Body of pancreas (tissue), 4 donors: ENCODE measurements at regions not wholly inside any gene's neighbourhood (a gene's known extent, or its start where the extent isn't known, plus 50 kb on each side); places are given as distances from the start of the nearest gene placed in this dataset.

ENCODE experiments used
- ATAC-seq: fragments of 150-250 bp; one replicate; pipeline ENCODE4 v1.9.1; 2016
- DNase-seq, 4 donors: peaks; one replicate each; pipeline ENCODE4 v3.0.0-alpha.2; 2019
- H3K27ac ChIP-seq, 4 donors: fragments of 200-600 bp; sonication (generic); 1 replicate in 3 of 4; 2 replicates in 1 of 4; pipeline versions ENCODE4 v1.5.1 to v1.6.1; 2016 to 2019; ENCODE audit warnings: mild to moderate bottlenecking in 1 of 4, mixed read lengths in 1 of 4, moderate library complexity in 1 of 4
- H3K27me3 ChIP-seq, 2 donors: fragments of 200-600 bp; sonication (generic); one replicate each; pipeline ENCODE4 v1.6.0; 2016; ENCODE audit warnings: mild to moderate bottlenecking in 1 of 2
- H3K36me3 ChIP-seq, 2 donors: fragments of 200-600 bp; sonication (generic); replicated peaks in 1 of 2; 2 replicates each; pipeline ENCODE4 v1.5.1; 2016; ENCODE audit warnings: low read depth in 2 of 2; ENCODE audit not compliant: insufficient read depth in 1 of 2
- H3K4me1 ChIP-seq: fragments of 200-600 bp; sonication (generic); one replicate; pipeline ENCODE4 v1.6.0; 2016
- H3K4me3 ChIP-seq, 2 donors: fragments of 200-600 bp; sonication (generic); 1 replicate in 1 of 2; 2 replicates in 1 of 2; pipeline ENCODE4 v1.5.1; 2016 to 2019
- H3K9me3 ChIP-seq, 3 donors: fragments of 200-600 bp; sonication (generic); 1 replicate in 2 of 3; 2 replicates in 1 of 3; pipeline ENCODE4 v1.5.1; 2016
- POLR2A ChIP-seq, 3 donors: fragments of 450-650 bp; IDR thresholded peaks; one replicate each; pipeline ENCODE4 v1.6.1; 2016; ENCODE audit warnings: antibody characterized with exemption in 3 of 3, mild to moderate bottlenecking in 2 of 3
- WGBS, 2 donors: methylation state at CpG; one replicate each; pipeline ENCODE4 v1.1.5; 2017; 5-methylcytosine and 5-hydroxymethylcytosine counted together
- intact Hi-C: fragments of 100-400 bp; cut with DNase I; formaldehyde crosslinking; loops from one replicate; pipeline ENCODE4 v1.15.1; 2023
- TF ChIP-seq, protein P1 (sequence below), 7 experiments: fragments of 450-650 bp in 4 of 7; fragments of 200-600 bp in 3 of 7; sonication (generic) in 3 of 7; IDR thresholded peaks; one replicate each; pipeline ENCODE4 v1.5.1; 2016 to 2019; ENCODE audit warnings: antibody characterized with exemption in 7 of 7

DNA sequence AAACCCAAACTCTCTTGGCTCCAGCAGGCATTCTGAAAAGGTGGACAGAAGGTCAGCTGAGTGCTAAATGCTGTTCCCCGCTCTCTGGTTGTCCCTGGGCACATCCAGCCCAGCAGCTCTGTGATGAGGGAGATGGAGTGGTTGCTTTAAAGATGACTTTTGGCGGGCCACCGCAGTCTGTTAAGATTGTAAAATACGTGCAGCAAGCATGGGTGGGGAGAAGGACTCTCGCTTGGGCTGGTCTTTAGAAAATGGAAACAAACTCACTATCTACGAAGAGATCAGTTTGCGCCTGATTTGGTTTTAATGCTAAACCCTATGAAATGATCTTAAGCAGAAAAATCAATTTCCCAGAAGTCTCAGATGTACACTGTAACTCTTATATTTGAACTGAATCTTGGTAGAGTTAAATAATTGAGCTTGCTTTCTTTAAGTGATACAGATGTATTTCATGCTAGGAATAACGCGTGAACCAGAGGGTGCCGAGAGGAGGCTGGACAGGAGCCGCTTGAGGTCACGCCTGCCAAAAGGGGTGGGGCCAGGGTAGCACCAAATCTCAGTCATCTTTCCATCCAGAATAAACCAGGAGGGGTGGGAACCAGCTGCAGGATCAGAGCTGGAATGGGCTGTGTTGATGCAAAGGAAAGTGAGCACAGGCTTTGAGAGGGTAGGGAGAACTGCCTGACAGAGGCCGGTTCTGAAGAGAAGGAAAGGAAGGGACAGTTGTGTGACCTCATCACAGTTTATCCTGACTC lies 170.2 kb upstream of the MKI67 start:
- Histone ChIP-seq H3K27me3 (no peaks in the 10 kb centered on the region), H3K27ac (no peak overlapping the region), H3K4me3 (no peak overlapping the region), H3K4me1 (no peaks in the 10 kb centered on the region), H3K9me3 (no peaks in the 10 kb centered on the region), H3K36me3 (no peaks in the 10 kb centered on the region)
- ATAC-seq (no peak), DNase-seq (no peak)
- intact Hi-C loops: no loop called here
- 65 to 67% methylated on average over 13 of the region's 13 CpGs for WGBS, 2 donors
- no peak for TF ChIP-seq POLR2A (IDR thresholded peaks at IDR 0.05)
- TF ChIP-seq, protein P1, sequence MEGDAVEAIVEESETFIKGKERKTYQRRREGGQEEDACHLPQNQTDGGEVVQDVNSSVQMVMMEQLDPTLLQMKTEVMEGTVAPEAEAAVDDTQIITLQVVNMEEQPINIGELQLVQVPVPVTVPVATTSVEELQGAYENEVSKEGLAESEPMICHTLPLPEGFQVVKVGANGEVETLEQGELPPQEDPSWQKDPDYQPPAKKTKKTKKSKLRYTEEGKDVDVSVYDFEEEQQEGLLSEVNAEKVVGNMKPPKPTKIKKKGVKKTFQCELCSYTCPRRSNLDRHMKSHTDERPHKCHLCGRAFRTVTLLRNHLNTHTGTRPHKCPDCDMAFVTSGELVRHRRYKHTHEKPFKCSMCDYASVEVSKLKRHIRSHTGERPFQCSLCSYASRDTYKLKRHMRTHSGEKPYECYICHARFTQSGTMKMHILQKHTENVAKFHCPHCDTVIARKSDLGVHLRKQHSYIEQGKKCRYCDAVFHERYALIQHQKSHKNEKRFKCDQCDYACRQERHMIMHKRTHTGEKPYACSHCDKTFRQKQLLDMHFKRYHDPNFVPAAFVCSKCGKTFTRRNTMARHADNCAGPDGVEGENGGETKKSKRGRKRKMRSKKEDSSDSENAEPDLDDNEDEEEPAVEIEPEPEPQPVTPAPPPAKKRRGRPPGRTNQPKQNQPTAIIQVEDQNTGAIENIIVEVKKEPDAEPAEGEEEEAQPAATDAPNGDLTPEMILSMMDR (IDR thresholded peaks at IDR 0.05): no peak

DNA sequence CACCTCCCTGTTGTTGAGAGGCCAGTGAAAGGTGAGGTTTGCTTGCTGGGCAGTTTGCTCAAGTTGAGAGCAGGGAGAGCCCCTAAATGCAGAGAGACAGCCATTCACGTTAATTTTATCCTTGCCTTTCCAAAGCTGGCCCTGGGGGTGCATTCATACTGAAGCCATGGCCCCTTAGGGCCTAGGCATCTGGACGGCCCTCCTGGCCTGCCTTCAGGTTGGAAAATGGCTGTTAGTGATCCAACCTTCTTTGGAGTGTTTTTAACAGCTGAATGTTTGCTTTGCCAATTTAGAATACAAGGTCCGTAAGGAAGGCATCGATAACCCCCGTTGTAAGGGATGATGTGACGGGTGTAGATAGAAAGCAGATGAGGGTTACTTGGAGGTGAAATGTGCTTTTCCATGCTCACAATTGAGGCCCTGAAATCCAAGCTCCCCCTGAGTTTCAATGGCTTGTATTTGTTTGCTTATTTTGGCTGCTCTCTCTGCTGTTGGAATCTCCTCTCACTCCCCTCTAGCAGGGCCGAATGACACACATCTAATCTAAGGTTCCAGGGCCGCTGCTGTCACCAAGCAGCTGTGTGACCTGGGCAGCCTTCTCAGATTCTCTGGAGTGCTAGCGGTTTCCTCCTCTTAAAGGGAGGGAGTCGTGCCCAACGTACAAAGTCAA lies 171.6 kb upstream of the MKI67 start:
- no peaks in the 10 kb centered on the region for H3K9me3 ChIP-seq
- H3K4me3 ChIP-seq: no peak overlapping the region
- DNase-seq (no peak), ATAC-seq (no peak)
- no peaks in the 10 kb centered on the region for H3K4me1 ChIP-seq
- intact Hi-C loops: no loop called here
- no peak for TF ChIP-seq POLR2A (IDR thresholded peaks at IDR 0.05)
- TF ChIP-seq, protein P1 (IDR thresholded peaks at IDR 0.05): no peak
- H3K36me3 ChIP-seq: no peaks in the 10 kb centered on the region
- 44 to 58% methylated on average over 11 of the region's 11 CpGs for WGBS, 2 donors
- H3K27ac ChIP-seq: no peak overlapping the region
- no peaks in the 10 kb centered on the region for H3K27me3 ChIP-seq

DNA sequence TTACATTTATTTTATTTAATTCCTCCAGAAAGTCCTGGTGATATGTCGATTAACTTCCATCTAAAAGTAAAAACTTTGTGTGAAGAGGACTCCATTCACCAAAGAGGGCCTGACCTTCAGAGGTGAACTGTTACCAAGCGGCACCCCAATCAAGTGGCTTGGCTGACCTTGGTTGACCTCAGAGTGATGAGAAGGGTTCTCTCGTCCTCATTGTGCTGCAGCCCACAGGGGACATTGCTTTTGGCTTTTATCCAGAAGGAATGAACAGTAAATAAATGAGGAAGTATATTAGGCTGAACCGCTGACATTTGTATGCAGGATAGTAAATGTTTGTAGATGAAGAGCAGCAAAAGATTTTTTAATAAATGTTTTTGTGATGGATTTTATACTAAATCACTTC lies 172.4 kb upstream of the MKI67 start:
- TF ChIP-seq, protein P1 (IDR thresholded peaks at IDR 0.05): no peak
- TF ChIP-seq POLR2A (IDR thresholded peaks at IDR 0.05): no peak
- Histone ChIP-seq H3K27me3 (no peaks in the 10 kb centered on the region), H3K27ac (no peak overlapping the region), H3K9me3 (no peaks in the 10 kb centered on the region), H3K36me3 (no peaks in the 10 kb centered on the region), H3K4me1 (no peaks in the 10 kb centered on the region), H3K4me3 (no peak overlapping the region)
- 62 to 66% methylated on average over 4 of the region's 4 CpGs for WGBS, 2 donors
- intact Hi-C loops: no loop called here
- no peak for DNase-seq
- no peak for ATAC-seq

DNA sequence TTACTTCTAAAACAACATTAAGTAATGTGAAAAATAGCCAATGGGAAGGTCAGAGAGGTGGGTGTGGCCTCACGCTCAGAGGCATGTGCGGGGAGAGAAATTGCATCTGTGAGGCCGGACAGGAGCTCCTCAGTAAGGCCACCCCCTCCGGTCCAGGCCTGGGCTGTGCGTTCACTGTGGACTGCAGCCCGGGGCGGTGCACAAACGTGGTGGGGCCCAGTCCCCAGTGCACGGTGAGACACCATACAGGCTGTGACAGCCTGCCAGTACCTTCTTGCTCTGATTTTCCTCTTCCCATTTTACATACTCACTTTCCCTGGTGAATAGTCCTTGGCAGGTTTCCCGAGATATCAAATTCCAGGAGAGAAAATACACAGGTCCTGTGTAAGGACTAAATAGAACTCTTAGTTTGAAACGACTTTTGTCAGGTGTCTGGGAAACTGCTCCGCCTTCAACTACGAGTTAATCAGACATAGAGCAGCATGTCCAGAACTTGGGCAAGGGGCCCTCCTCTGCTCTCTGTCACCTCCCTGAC lies 174.1 kb upstream of the MKI67 start:
- H3K9me3 ChIP-seq: no peaks in the 10 kb centered on the region
- intact Hi-C loops: no loop called here
- no peak for DNase-seq
- no peak for TF ChIP-seq POLR2A (IDR thresholded peaks at IDR 0.05)
- TF ChIP-seq, protein P1 (IDR thresholded peaks at IDR 0.05): no peak
- no peaks in the 10 kb centered on the region for H3K36me3 ChIP-seq
- H3K27ac ChIP-seq: no peak overlapping the region
- H3K4me1 ChIP-seq: no peaks in the 10 kb centered on the region
- no peak overlapping the region for H3K4me3 ChIP-seq
- no peaks in the 10 kb centered on the region for H3K27me3 ChIP-seq
- WGBS, 2 donors: 55 to 58% methylated on average over 13 of the region's 13 CpGs
- ATAC-seq: no peak
